ENCODE measurements at regions not wholly inside any gene's neighbourhood (a gene's known extent, or its start where the extent isn't known, plus 50 kb on each side); places are given as distances from the start of the nearest gene placed in this dataset.

GRCh38 chr2:222771832-222772231 is 89.0 kb upstream of the ACSL3 start:
- DNase-seq, result no peak
- no peak overlapping the region for H2AFZ ChIP-seq (ENCODE audit: low read length)
- H3K4me1 ChIP-seq (ENCODE audit: insufficient read depth, low read length), result no peaks in the 10 kb centered on the region
- H3K9me3 Mint-ChIP-seq, result no peaks in the 10 kb centered on the region
- no peak overlapping the region for H3T11ph ChIP-seq (ENCODE audit: low read length)
- H4K91ac ChIP-seq (ENCODE audit: insufficient read length, low read depth, low read length), result no peak overlapping the region
- no peak overlapping the region for H3K27ac ChIP-seq (ENCODE audit: insufficient read length, low read depth, low read length)
- no peaks in the 10 kb centered on the region for H3K27me3 ChIP-seq (ENCODE audit: insufficient read depth, low read length)
- no peak overlapping the region for H2AK5ac ChIP-seq (ENCODE audit: insufficient read length, low read length)
- H3K9me3 ChIP-seq (ENCODE audit: control insufficient read depth, low read depth, low read length), result no peaks in the 10 kb centered on the region
- no peak overlapping the region for H3K4me3 Mint-ChIP-seq
- no peak overlapping the region for H4K5ac ChIP-seq (ENCODE audit: insufficient read length, low read depth, low read length)
- no peaks in the 10 kb centered on the region for H3K79me2 ChIP-seq (ENCODE audit: insufficient read depth, low read length)
- H3K4me1 Mint-ChIP-seq, result peaks cover 3 to 4% of the 10 kb centered on the region in 2 experiments; a peak in 3 of 4 replicates
- no peak overlapping the region for H3K4me2 ChIP-seq (ENCODE audit: insufficient read depth, insufficient read length, low read length)
- H3K79me1 ChIP-seq (ENCODE audit: insufficient read depth, low read depth, low read length, poor library complexity, severe bottlenecking), result no peaks in the 10 kb centered on the region
- no peak overlapping the region for H4K8ac ChIP-seq (replicated peaks; ENCODE audit: insufficient read length, low read depth, low read length)
- H2BK120ac ChIP-seq (ENCODE audit: low read depth, low read length, poor library complexity, severe bottlenecking), result no peak overlapping the region
- no peak overlapping the region for H3K4ac ChIP-seq (ENCODE audit: low read depth, low read length)
- no peak overlapping the region for H3K23ac ChIP-seq (ENCODE audit: insufficient read length, low read depth, low read length)
- H2BK15ac ChIP-seq (ENCODE audit: low read depth, low read length), result no peak overlapping the region
- no peaks in the 10 kb centered on the region for H3K23me2 ChIP-seq (ENCODE audit: insufficient read length, low read depth, low read length, poor library complexity, severe bottlenecking)
- no peak overlapping the region for H2BK5ac ChIP-seq (ENCODE audit: insufficient read length, low read length)
- no peak overlapping the region for H3K9ac ChIP-seq (ENCODE audit: extremely low read depth, insufficient read length, low read length)
- no peaks in the 10 kb centered on the region for H3K36me3 Mint-ChIP-seq (ENCODE audit: insufficient read depth in 1 of 3, low read depth in 3 of 3)
- 100% methylated on average over 2 of the region's 3 CpGs for WGBS (ENCODE audit: extremely low coverage, insufficient read length, low lambda C conversion rate)
- no peak overlapping the region for H3K56ac ChIP-seq (ENCODE audit: insufficient read length, low read depth, low read length)
- TF ChIP-seq CTCF (conservative IDR thresholded peaks at IDR 0.05), result no peak
- no peak overlapping the region for H2BK12ac ChIP-seq (ENCODE audit: insufficient read length, low read depth, low read length)
- no peak overlapping the region for H2BK20ac ChIP-seq (ENCODE audit: low read depth, low read length, poor library complexity, severe bottlenecking)
- H3K14ac ChIP-seq (ENCODE audit: insufficient read depth, low read length), result no peak overlapping the region
- no peak overlapping the region for H3K18ac ChIP-seq (ENCODE audit: insufficient read length, low read depth, low read length)
- peaks cover 2% of the 10 kb centered on the region; the same call in 1 of the 2 replicates for H3K27me3 Mint-ChIP-seq (ENCODE audit: low read depth)
- no peak overlapping the region for H3K27ac Mint-ChIP-seq
- H4K20me1 ChIP-seq (ENCODE audit: control insufficient read depth, insufficient read depth, insufficient read length), result no peaks in the 10 kb centered on the region

All from H9 (cell line).